HEK293 (cell line): ENCODE measurements at regions not wholly inside any gene's neighbourhood (a gene's known extent, or its start where the extent isn't known, plus 50 kb on each side); places are given as distances from the start of the nearest gene placed in this dataset.

Source experiments
- CTCF ChIA-PET: fragments of 350-600 bp; formaldehyde crosslinking; extraction: SDS; loops from one replicate; lab custom pipeline; 2021; ENCODE audit warnings: antibody characterized with exemption; lab: Yijun Ruan, JAX
- POLR2A ChIA-PET: fragments of 300-600 bp; formaldehyde crosslinking; extraction: SDS; loops from one replicate; lab custom pipeline; 2020; ENCODE audit warnings: antibody characterized with exemption, inconsistent platforms; lab: Yijun Ruan, JAX
- H3K27ac ChIP-seq: fragments of 200-500 bp; sonication (Bioruptor generic); 2 replicates; pipeline ENCODE4 v1.5.1; 2014; ENCODE audit warnings: low read depth, low read length, control low read depth, inconsistent platforms; ENCODE audit errors: extremely low read depth
- H3K36me3 ChIP-seq, 2 experiments: fragments of 200-500 bp in 1 of 2; sonication (Bioruptor generic) in 1 of 2; 1 replicate in 1 of 2; 2 replicates in 1 of 2; pipeline ENCODE4 v1.5.1; 2014 to 2017; ENCODE audit warnings: inconsistent platforms in 2 of 2, low read length in 2 of 2; ENCODE audit not compliant: control insufficient read depth in 2 of 2, insufficient read depth in 1 of 2
- H3K4me1 ChIP-seq: fragments of 200-500 bp; sonication (Bioruptor generic); 2 replicates; pipeline ENCODE4 v1.5.1; 2014; ENCODE audit warnings: mild to moderate bottlenecking, low read length, inconsistent platforms; ENCODE audit not compliant: control insufficient read depth, insufficient read depth
- H3K4me3 ChIP-seq: 2 replicates; pipeline ENCODE4 v1.5.1; 2011; ENCODE audit warnings: low read depth, mild to moderate bottlenecking, control low read depth, low read length, moderate library complexity
- H3K9me3 ChIP-seq: fragments of 200-500 bp; sonication (Bioruptor generic); 2 replicates; pipeline ENCODE4 v1.5.1; 2014; ENCODE audit warnings: low read depth, low read length, inconsistent platforms; ENCODE audit not compliant: control insufficient read depth, insufficient read depth
- EGR2 ChIP-seq: fragments of 450-650 bp; formaldehyde crosslinking; IDR thresholded peaks from 2 replicates; pipeline ENCODE4 v1.5.1; 2016; ENCODE audit warnings: low read depth, missing biosample characterization, missing genetic modification characterization
- INSM2 ChIP-seq: fragments of 450-650 bp; formaldehyde crosslinking; IDR thresholded peaks from 2 replicates; pipeline ENCODE4 v1.5.1; 2016; ENCODE audit warnings: missing biosample characterization, missing genetic modification characterization
- KLF17 ChIP-seq: fragments of 450-650 bp; formaldehyde crosslinking; IDR thresholded peaks from 2 replicates; pipeline ENCODE4 v1.5.1; 2016; ENCODE audit warnings: missing biosample characterization, missing genetic modification characterization
- KLF8 ChIP-seq: fragments of 450-650 bp; formaldehyde crosslinking; IDR thresholded peaks from 2 replicates; pipeline ENCODE4 v1.5.1; 2016; ENCODE audit warnings: missing biosample characterization, missing genetic modification characterization
- REPIN1 ChIP-seq: fragments of 450-650 bp; formaldehyde crosslinking; IDR thresholded peaks from 2 replicates; pipeline ENCODE4 v1.5.1; 2017; ENCODE audit warnings: missing biosample characterization, missing genetic modification characterization, low read depth
- SCRT1 ChIP-seq: fragments of 450-650 bp; formaldehyde crosslinking; IDR thresholded peaks from 2 replicates; pipeline ENCODE4 v1.5.1; 2016; ENCODE audit warnings: missing biosample characterization, missing genetic modification characterization, borderline replicate concordance
- ZBTB21 ChIP-seq: fragments of 450-650 bp; formaldehyde crosslinking; IDR thresholded peaks from 2 replicates; pipeline ENCODE4 v1.5.1; 2017; ENCODE audit warnings: missing biosample characterization, missing genetic modification characterization
- ZBTB7A ChIP-seq: fragments of 450-650 bp; formaldehyde crosslinking; IDR thresholded peaks from 2 replicates; pipeline ENCODE4 v1.5.1; 2016; ENCODE audit warnings: low read depth, missing biosample characterization, missing genetic modification characterization
- ZIC2 ChIP-seq: fragments of 450-650 bp; formaldehyde crosslinking; IDR thresholded peaks from 2 replicates; pipeline ENCODE4 v1.5.1; 2016; ENCODE audit warnings: missing biosample characterization, missing genetic modification characterization
- ZNF148 ChIP-seq: fragments of 450-650 bp; formaldehyde crosslinking; IDR thresholded peaks from 2 replicates; pipeline ENCODE4 v1.5.0; 2017; ENCODE audit warnings: missing biosample characterization, missing genetic modification characterization, borderline replicate concordance
- ZNF169 ChIP-seq: fragments of 450-650 bp; formaldehyde crosslinking; IDR thresholded peaks from 2 replicates; pipeline ENCODE4 v1.5.1; 2016; ENCODE audit warnings: missing biosample characterization, missing genetic modification characterization
- ZNF202 ChIP-seq: fragments of 450-650 bp; formaldehyde crosslinking; IDR thresholded peaks from 2 replicates; pipeline ENCODE4 v1.5.1; 2016; ENCODE audit warnings: missing biosample characterization, missing genetic modification characterization, borderline replicate concordance
- ZNF23 ChIP-seq: fragments of 450-650 bp; formaldehyde crosslinking; IDR thresholded peaks from 2 replicates; pipeline ENCODE4 v1.5.1; 2016; ENCODE audit warnings: missing biosample characterization, missing genetic modification characterization, borderline replicate concordance
- ZNF24 ChIP-seq: fragments of 450-650 bp; formaldehyde crosslinking; IDR thresholded peaks from 2 replicates; pipeline ENCODE4 v1.5.1; 2016; ENCODE audit warnings: missing biosample characterization, missing genetic modification characterization
- ZNF391 ChIP-seq: fragments of 450-650 bp; formaldehyde crosslinking; IDR thresholded peaks from 2 replicates; pipeline ENCODE4 v1.5.1; 2016; ENCODE audit warnings: low read depth, missing biosample characterization, missing genetic modification characterization, borderline replicate concordance
- ZNF398 ChIP-seq: fragments of 450-650 bp; formaldehyde crosslinking; IDR thresholded peaks from 2 replicates; pipeline ENCODE4 v1.5.1; 2017; ENCODE audit warnings: missing biosample characterization, missing genetic modification characterization
- ZNF423 ChIP-seq: fragments of 450-650 bp; formaldehyde crosslinking; IDR thresholded peaks from 2 replicates; pipeline ENCODE4 v1.5.1; 2016; ENCODE audit warnings: missing biosample characterization, missing genetic modification characterization
- ZNF426 ChIP-seq: fragments of 450-650 bp; formaldehyde crosslinking; IDR thresholded peaks from 2 replicates; pipeline ENCODE4 v1.5.1; 2017; ENCODE audit warnings: missing biosample characterization, missing genetic modification characterization, mild to moderate bottlenecking, inconsistent platforms, moderate library complexity
- ZNF473 ChIP-seq: fragments of 450-650 bp; formaldehyde crosslinking; IDR thresholded peaks from 2 replicates; pipeline ENCODE4 v1.5.1; 2017; ENCODE audit warnings: missing biosample characterization, missing genetic modification characterization
- ZNF513 ChIP-seq: fragments of 450-650 bp; IDR thresholded peaks from 2 replicates; pipeline ENCODE4 v1.5.1; 2018; ENCODE audit warnings: missing biosample characterization, missing genetic modification characterization
- ZNF560 ChIP-seq: fragments of 450-650 bp; formaldehyde crosslinking; IDR thresholded peaks from 2 replicates; pipeline ENCODE4 v1.5.1; 2017; ENCODE audit warnings: missing biosample characterization, missing genetic modification characterization, borderline replicate concordance
- ZNF623 ChIP-seq: fragments of 450-650 bp; formaldehyde crosslinking; IDR thresholded peaks from 2 replicates; pipeline ENCODE4 v1.5.1; 2016; ENCODE audit warnings: missing biosample characterization, missing genetic modification characterization
- ZNF701 ChIP-seq: fragments of 450-650 bp; formaldehyde crosslinking; IDR thresholded peaks from 2 replicates; pipeline ENCODE4 v1.5.1; 2016; ENCODE audit warnings: missing biosample characterization, missing genetic modification characterization
- ZNF707 ChIP-seq: fragments of 450-650 bp; formaldehyde crosslinking; IDR thresholded peaks from 2 replicates; pipeline ENCODE4 v1.5.1; 2016; ENCODE audit warnings: missing biosample characterization, missing genetic modification characterization
- ZNF843 ChIP-seq: fragments of 450-650 bp; formaldehyde crosslinking; IDR thresholded peaks from 2 replicates; pipeline ENCODE4 v1.5.1; 2016; ENCODE audit warnings: missing biosample characterization, missing genetic modification characterization

- TF ChIP-seq ZNF560 (no peak), SCRT1 (no peak), ZNF513 (tag by site-specific recombination) (no peak)
Observed at GRCh38 chrX:96576368-96576767, 108.3 kb upstream of the DIAPH2 start (continued).

GRCh38 chrX:96578781-96579180 lies 105.9 kb upstream of the DIAPH2 start:
- Histone ChIP-seq H3K9me3 (no peaks in the 10 kb centered on the region), H3K4me1 (no peaks in the 10 kb centered on the region), H3K4me3 (no peak overlapping the region), H3K36me3 (no peaks in the 10 kb centered on the region), H3K27ac (no peak overlapping the region)
- POLR2A ChIA-PET: no interaction called here
- CTCF ChIA-PET: no interaction called here
- TF ChIP-seq REPIN1 (no peak), ZBTB21 (no peak), ZNF843 (tag by site-specific recombination) (no peak), KLF8 (no peak), EGR2 (tag by site-specific recombination) (no peak), ZNF473 (tag by site-specific recombination) (no peak), ZBTB7A (no peak)

- H3K27ac ChIP-seq: no peak overlapping the region
- POLR2A ChIA-PET: no interaction called here
- H3K4me1 ChIP-seq: no peaks in the 10 kb centered on the region
- CTCF ChIA-PET: no interaction called here
- TF ChIP-seq ZNF202 (tag by site-specific recombination): no peak
- TF ChIP-seq ZNF623: no peak
- H3K4me3 ChIP-seq: no peak overlapping the region
- no peaks in the 10 kb centered on the region for H3K36me3 ChIP-seq
- no peaks in the 10 kb centered on the region for H3K9me3 ChIP-seq
Observed at GRCh38 chrX:96579252-96579651, 105.4 kb upstream of the DIAPH2 start.

- POLR2A ChIA-PET: no interaction called here
- Histone ChIP-seq H3K4me3 (no peak overlapping the region), H3K36me3 (no peaks in the 10 kb centered on the region), H3K27ac (no peak overlapping the region), H3K9me3 (no peaks in the 10 kb centered on the region), H3K4me1 (no peaks in the 10 kb centered on the region)
- CTCF ChIA-PET: no interaction called here
- TF ChIP-seq ZNF426 (tag by site-specific recombination) (no peak), ZIC2 (no peak), ZNF423 (tag by site-specific recombination) (no peak), ZNF24 (tag by site-specific recombination) (no peak), ZNF398 (tag by site-specific recombination) (no peak), ZNF23 (no peak), KLF17 (tag by site-specific recombination) (no peak), ZNF707 (tag by site-specific recombination) (no peak), ZNF148 (tag by site-specific recombination) (no peak), INSM2 (tag by site-specific recombination) (no peak), ZNF169 (tag by site-specific recombination) (no peak), ZNF391 (tag by site-specific recombination) (no peak), ZNF701 (no peak)
Observed at GRCh38 chrX:96590403-96590802, 94.2 kb upstream of the DIAPH2 start.
